B cell (primary cell): ENCODE measurements at regions not wholly inside any gene's neighbourhood (a gene's known extent, or its start where the extent isn't known, plus 50 kb on each side); places are given as distances from the start of the nearest gene placed in this dataset.

Experiments
- ATAC-seq: fragments of 200-7000 bp; cut with Tn5 transposase; one replicate; pipeline ENCODE4 v1.10.0; 2021; ENCODE audit warnings: low read depth, mild to moderate bottlenecking, moderate number of reproducible peaks, moderate library complexity
- CTCF ChIA-PET: fragments of 350-600 bp; sonication (Branson Sonifier 250); formaldehyde crosslinking; loops from one replicate; lab custom pipeline; 2021; ENCODE audit warnings: antibody characterized with exemption, inconsistent platforms; lab: Charles Lee
- POLR2A ChIA-PET: fragments of 350-600 bp; sonication (Branson Sonifier 250); formaldehyde crosslinking; loops from one replicate; lab custom pipeline; 2021; ENCODE audit warnings: antibody characterized with exemption; lab: Charles Lee
- DNase-seq: peaks from one replicate; pipeline ENCODE4 v3.0.0; 2013
- H2AFZ ChIP-seq: 2 replicates; pipeline ENCODE4 v1.6.1; 2012; ENCODE audit warnings: mild to moderate bottlenecking, low read depth, low read length; ENCODE audit not compliant: insufficient read depth, poor library complexity, severe bottlenecking
- H3K27ac ChIP-seq, 2 donors: 1 replicate in 1 of 2; 2 replicates in 1 of 2; pipeline ENCODE4 v1.5.1; 2012 to 2013; ENCODE audit warnings: low read length in 2 of 2, mild to moderate bottlenecking in 2 of 2, moderate library complexity in 1 of 2
- H3K27me3 ChIP-seq, 4 experiments: fragments of 200-600 bp in 1 of 4; sonication (generic) in 1 of 4; replicated peaks in 1 of 4; 1 replicate in 2 of 4; 2 replicates in 2 of 4; pipeline versions ENCODE4 v1.6.1 to v1.7.0; 2013 to 2016; ENCODE audit warnings: low read length in 3 of 4, mild to moderate bottlenecking in 2 of 4, mixed read lengths in 1 of 4, moderate library complexity in 1 of 4; ENCODE audit not compliant: insufficient read depth in 4 of 4, control insufficient read depth in 3 of 4; ENCODE audit errors: control extremely low read depth in 1 of 4
- H3K36me3 ChIP-seq, 2 experiments: replicated peaks in 1 of 2; 1 replicate in 1 of 2; 2 replicates in 1 of 2; pipeline versions ENCODE4 v1.6.1 to v1.7.1; 2013; ENCODE audit warnings: low read length in 1 of 2; ENCODE audit not compliant: insufficient read depth in 2 of 2, control insufficient read depth in 1 of 2; ENCODE audit errors: control extremely low read depth in 1 of 2, extremely low read depth in 1 of 2
- H3K4me1 ChIP-seq, 2 donors: fragments of 200-600 bp in 1 of 2; sonication (generic) in 1 of 2; 1 replicate in 1 of 2; 2 replicates in 1 of 2; pipeline versions ENCODE4 v1.5.1 to v1.6.1; 2013 to 2017; ENCODE audit warnings: low read length in 2 of 2; ENCODE audit not compliant: control insufficient read depth in 2 of 2, insufficient read depth in 2 of 2
- H3K4me2 ChIP-seq: replicated peaks from 2 replicates; pipeline ENCODE3; 2012; ENCODE audit warnings: mild to moderate bottlenecking, low read depth, low read length; ENCODE audit not compliant: poor library complexity, severe bottlenecking
- H3K4me3 ChIP-seq, 5 experiments: fragments of 200-600 bp in 1 of 5; sonication (generic) in 1 of 5; 1 replicate in 3 of 5; 2 replicates in 2 of 5; pipeline versions ENCODE4 v1.5.1 to v1.7.0; 2011 to 2016; ENCODE audit warnings: low read length in 4 of 5, mild to moderate bottlenecking in 4 of 5, low read depth in 2 of 5, control low read depth in 1 of 5, moderate library complexity in 1 of 5; ENCODE audit not compliant: insufficient read depth in 1 of 5; ENCODE audit errors: control extremely low read depth in 1 of 5, extremely low read depth in 1 of 5
- H3K79me2 ChIP-seq: fragments of 200-600 bp; sonication (generic); one replicate; pipeline ENCODE4 v1.6.0; 2016; ENCODE audit warnings: low read length; ENCODE audit not compliant: control insufficient read depth, insufficient read depth
- H3K9ac ChIP-seq: fragments of 200-600 bp; sonication (generic); 2 replicates; pipeline ENCODE4 v1.6.1; 2017; ENCODE audit warnings: mild to moderate bottlenecking, low read length, moderate library complexity
- H3K9me3 ChIP-seq, 3 donors: one replicate each; pipeline versions ENCODE4 v1.6.1 to v1.7.1; 2013; ENCODE audit warnings: low read length in 2 of 3; ENCODE audit not compliant: control insufficient read depth in 2 of 3, insufficient read depth in 1 of 3; ENCODE audit errors: control extremely low read depth in 1 of 3
- H4K20me1 ChIP-seq: 2 replicates; pipeline ENCODE4 v1.6.0; 2012; ENCODE audit warnings: mild to moderate bottlenecking, low read length; ENCODE audit not compliant: insufficient read depth, control insufficient read depth, poor library complexity, severe bottlenecking
- H3K27ac Mint-ChIP-seq: one replicate; pipeline ENCODE4 v1.8.0; 2021; ENCODE audit warnings: mixed read lengths
- H3K27me3 Mint-ChIP-seq: one replicate; pipeline ENCODE4 v1.8.0; 2021; ENCODE audit warnings: mixed read lengths
- H3K4me1 Mint-ChIP-seq: one replicate; pipeline ENCODE4 v1.8.0; 2021; ENCODE audit warnings: mixed read lengths
- H3K4me3 Mint-ChIP-seq: one replicate; pipeline ENCODE4 v1.8.0; 2021; ENCODE audit warnings: mixed read lengths
- H3K9me3 Mint-ChIP-seq: one replicate; pipeline ENCODE4 v1.8.0; 2022; ENCODE audit warnings: mixed read lengths; ENCODE audit not compliant: insufficient read depth
- EZH2 ChIP-seq: IDR thresholded peaks from 2 replicates; pipeline ENCODE4 v1.6.1; 2012; ENCODE audit warnings: borderline replicate concordance, low read depth, mild to moderate bottlenecking, moderate library complexity, low read length; ENCODE audit not compliant: insufficient read depth, poor library complexity, severe bottlenecking
- WGBS: methylation state at CpG from one replicate; pipeline ENCODE4 v1.1.5; 2013; ENCODE audit warnings: missing lambda C conversion rate; ENCODE audit not compliant: insufficient coverage; 5-methylcytosine and 5-hydroxymethylcytosine counted together
- intact Hi-C: fragments of 100-400 bp; cut with micrococcal nuclease; formaldehyde crosslinking; loops from one replicate; pipeline ENCODE4 v1.10.0; 2022
- TF ChIP-seq, protein P1 (sequence below): fragments of 200-600 bp; IDR thresholded peaks from one replicate; pipeline ENCODE4 v1.8.0; 2022; ENCODE audit warnings: antibody characterized with exemption, mild to moderate bottlenecking

DNA sequence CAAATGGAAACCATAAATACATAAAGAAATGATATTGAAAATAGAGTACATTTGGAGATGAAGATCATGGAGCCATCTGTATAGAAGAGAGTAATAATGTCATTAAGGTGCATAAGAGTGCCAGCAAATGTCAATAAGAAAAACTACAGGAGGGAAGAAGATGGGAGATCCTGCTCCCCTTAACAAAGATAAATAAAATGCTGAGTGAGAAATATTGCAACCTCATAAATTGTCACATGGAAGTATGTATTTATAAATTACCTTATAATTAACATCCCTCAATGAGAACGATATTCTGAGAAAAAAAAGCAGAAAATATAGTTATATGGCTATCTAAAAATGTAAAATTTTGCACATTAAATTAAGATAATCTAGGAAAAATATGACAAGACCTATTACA, 155.2 kb upstream of the PRSS1 start:
- Histone ChIP-seq H3K27ac (no peak overlapping the region), H3K27me3 (peaks cover 0 to 13% (median 6%) of the 10 kb centered on the region in 4 experiments), H3K36me3 (no peaks in the 10 kb centered on the region), H3K79me2 (no peaks in the 10 kb centered on the region), H3K4me3 (no peak overlapping the region), H3K9ac (no peak overlapping the region), H4K20me1 (no peaks in the 10 kb centered on the region), H3K4me2 (no peak overlapping the region), H2AFZ (no peak overlapping the region), H3K9me3 (no peaks in the 10 kb centered on the region), H3K4me1 (no peaks in the 10 kb centered on the region)
- POLR2A ChIA-PET = no interaction called here
- no peak overlapping the region for H3K27ac Mint-ChIP-seq
- DNase-seq (no peak), ATAC-seq (no peak)
- WGBS = no CpG with 5 or more reads among the region's 1 CpG
- intact Hi-C loops = no loop called here
- no peak overlapping the region for H3K4me3 Mint-ChIP-seq
- H3K4me1 Mint-ChIP-seq = no peaks in the 10 kb centered on the region
- H3K9me3 Mint-ChIP-seq = no peaks in the 10 kb centered on the region
- CTCF ChIA-PET = interaction anchor here (1.9 kb wide), 1 partner anchor 10 kb away, joined by 11 read pairs; no protein-coding TSS in a partner anchor
- TF ChIP-seq, protein P1, sequence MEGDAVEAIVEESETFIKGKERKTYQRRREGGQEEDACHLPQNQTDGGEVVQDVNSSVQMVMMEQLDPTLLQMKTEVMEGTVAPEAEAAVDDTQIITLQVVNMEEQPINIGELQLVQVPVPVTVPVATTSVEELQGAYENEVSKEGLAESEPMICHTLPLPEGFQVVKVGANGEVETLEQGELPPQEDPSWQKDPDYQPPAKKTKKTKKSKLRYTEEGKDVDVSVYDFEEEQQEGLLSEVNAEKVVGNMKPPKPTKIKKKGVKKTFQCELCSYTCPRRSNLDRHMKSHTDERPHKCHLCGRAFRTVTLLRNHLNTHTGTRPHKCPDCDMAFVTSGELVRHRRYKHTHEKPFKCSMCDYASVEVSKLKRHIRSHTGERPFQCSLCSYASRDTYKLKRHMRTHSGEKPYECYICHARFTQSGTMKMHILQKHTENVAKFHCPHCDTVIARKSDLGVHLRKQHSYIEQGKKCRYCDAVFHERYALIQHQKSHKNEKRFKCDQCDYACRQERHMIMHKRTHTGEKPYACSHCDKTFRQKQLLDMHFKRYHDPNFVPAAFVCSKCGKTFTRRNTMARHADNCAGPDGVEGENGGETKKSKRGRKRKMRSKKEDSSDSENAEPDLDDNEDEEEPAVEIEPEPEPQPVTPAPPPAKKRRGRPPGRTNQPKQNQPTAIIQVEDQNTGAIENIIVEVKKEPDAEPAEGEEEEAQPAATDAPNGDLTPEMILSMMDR = no peak
- no peak for TF ChIP-seq EZH2
- peaks cover 42% of the 10 kb centered on the region for H3K27me3 Mint-ChIP-seq

DNA sequence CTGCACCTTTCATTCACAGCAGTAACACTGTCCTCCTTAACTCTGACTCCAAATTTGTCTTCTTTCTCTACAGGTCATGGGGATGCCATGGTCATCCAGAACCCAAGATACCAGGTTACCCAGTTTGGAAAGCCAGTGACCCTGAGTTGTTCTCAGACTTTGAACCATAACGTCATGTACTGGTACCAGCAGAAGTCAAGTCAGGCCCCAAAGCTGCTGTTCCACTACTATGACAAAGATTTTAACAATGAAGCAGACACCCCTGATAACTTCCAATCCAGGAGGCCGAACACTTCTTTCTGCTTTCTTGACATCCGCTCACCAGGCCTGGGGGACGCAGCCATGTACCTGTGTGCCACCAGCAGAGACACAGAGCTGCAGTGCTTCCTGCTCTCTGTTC, 156.2 kb upstream of the PRSS1 start:
- POLR2A ChIA-PET = no interaction called here

More for the DNA sequence above, 156.2 kb upstream of the PRSS1 start:
- 94% methylated on average over 4 of the region's 4 CpGs for WGBS
- no peak for TF ChIP-seq EZH2
- TF ChIP-seq, protein P1 = no peak
- Histone ChIP-seq H3K4me1 (no peaks in the 10 kb centered on the region), H3K27me3 (peaks cover 0 to 12% (median 5%) of the 10 kb centered on the region in 4 experiments), H2AFZ (no peak overlapping the region), H3K9ac (no peak overlapping the region), H3K9me3 (no peaks in the 10 kb centered on the region), H3K4me3 (no peak overlapping the region), H3K4me2 (no peak overlapping the region), H3K36me3 (no peaks in the 10 kb centered on the region), H3K79me2 (no peaks in the 10 kb centered on the region), H4K20me1 (no peaks in the 10 kb centered on the region), H3K27ac (no peak overlapping the region)
- H3K27me3 Mint-ChIP-seq = peaks cover 36% of the 10 kb centered on the region
- no peaks in the 10 kb centered on the region for H3K4me1 Mint-ChIP-seq
- no peak for DNase-seq
- intact Hi-C loops = no loop called here
- no peak for ATAC-seq
- CTCF ChIA-PET = interaction anchor here (1.2 kb wide), 1 partner anchor 10 kb away, joined by 3 read pairs; no protein-coding TSS in a partner anchor
- no peak overlapping the region for H3K4me3 Mint-ChIP-seq
- no peak overlapping the region for H3K27ac Mint-ChIP-seq
- H3K9me3 Mint-ChIP-seq = no peaks in the 10 kb centered on the region
